NCI-H2196 (cell line): ENCODE measurements at regions not wholly inside any gene's neighbourhood (a gene's known extent, or its start where the extent isn't known, plus 50 kb on each side); places are given as distances from the start of the nearest gene placed in this dataset.
"Not testable (repeated sequence)": the region's sequence is repeated elsewhere in the genome, so short reads cannot be mapped to it uniquely, and the experiment has no call there.

Experiments
- DNase-seq: peaks from one replicate; lab custom pipeline; 2025; ENCODE audit not compliant: unreplicated experiment; lab: John Stamatoyannopoulos, UW

DNA sequence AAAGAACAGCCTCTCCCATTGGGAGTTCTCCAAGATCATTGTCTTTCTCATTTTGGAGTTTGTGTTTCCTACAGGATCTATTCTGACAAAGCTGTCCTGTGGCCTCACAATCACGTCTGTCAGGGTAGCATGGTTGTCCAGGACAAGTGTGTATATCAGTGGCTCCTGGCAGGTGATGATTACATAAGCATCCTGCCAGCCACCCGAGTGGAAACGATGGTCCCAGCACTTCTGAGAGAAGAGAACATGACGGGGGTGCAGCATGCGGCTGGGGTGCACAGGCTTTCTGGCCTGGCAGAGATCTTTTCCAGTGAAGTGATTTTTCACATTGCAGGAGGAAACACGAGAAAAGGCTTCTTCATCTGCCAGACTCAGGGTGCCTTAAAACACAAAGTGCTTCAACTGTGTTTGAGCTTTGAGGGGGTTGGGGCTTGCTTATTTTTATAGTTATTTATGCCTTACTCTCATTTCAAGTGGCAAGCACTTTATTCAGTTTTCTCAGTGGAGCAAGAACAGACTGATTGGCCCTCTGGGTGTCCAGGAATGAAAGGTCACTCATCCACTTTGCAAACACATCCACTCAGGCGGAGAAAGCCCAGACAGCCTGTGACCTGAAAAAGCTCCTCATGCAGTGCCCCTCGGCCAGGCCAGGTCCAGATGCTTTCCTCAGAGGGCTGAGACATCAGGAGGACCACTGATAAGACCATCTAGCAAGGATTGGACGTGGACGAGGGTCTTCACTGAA lies 186.0 kb downstream of the DUSP10 start:
- DNase-seq: no peak

DNA sequence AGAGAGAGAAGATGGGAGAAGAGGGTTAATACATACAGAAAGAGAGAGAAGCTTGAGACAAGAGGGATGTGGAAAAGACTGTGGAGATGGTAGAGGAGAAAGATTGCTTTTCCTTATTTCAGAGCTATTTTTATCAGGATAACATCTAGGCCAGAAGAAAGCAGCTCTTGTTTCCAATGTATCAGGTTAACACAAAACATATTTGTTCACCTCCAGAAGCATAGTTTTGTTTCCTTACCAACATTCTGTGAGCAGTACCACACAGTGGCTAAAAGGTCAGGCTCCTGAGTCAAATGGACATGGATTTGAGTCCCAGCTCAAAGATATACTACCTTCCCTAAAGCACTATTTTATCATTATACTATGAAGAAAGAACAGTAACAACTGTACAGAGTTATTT lies 185.5 kb downstream of the DUSP10 start:
- no peak for DNase-seq

GRCh38 chr1:221557013-221557412 lies 184.9 kb downstream of the DUSP10 start:
- DNase-seq: no peak

DNA sequence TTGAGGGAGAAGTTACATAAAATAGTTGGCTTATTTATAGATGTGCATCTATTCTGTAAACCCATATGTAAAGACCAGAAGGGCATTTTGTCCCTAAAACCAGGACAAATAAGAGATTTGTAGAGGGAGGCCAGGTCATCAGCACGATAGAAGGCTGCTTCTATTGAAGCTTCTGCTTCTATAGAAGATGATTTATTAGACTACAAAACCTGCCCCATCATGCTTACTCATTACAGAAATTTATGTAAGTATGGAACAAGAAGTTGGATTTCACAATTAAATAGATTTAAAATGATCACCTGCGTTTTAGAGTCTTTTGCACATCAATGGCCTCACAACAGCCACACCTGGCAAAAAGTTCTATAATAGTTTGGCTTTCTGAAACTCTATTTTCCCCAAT lies 183.5 kb downstream of the DUSP10 start:
- no peak for DNase-seq

DNA sequence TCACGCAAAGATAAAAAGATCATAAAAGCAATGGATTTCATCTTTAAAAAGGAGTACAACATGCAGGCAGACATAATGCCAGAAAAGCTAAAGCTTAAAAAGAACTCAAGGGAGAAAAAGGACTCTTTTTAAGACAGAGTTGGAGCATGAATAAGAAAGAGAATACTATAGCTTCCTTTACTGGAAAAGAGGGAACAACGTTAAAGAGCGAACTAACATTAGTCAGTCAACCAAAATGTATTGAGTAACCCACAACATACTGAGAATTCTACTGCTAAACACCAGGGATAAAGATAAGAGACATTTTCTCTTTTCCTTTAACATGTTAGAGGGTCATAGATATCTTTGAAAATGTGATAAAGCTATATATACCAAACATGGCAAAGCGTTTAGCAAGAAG lies 182.0 kb downstream of the DUSP10 start:
- no peak for DNase-seq

GRCh38 chr1:221562542-221563475 lies 179.1 kb downstream of the DUSP10 start:
- DNase-seq: no peak

- DNase-seq: no peak
Measured at GRCh38 chr1:221563476-221563921, 178.4 kb downstream of the DUSP10 start.

DNA sequence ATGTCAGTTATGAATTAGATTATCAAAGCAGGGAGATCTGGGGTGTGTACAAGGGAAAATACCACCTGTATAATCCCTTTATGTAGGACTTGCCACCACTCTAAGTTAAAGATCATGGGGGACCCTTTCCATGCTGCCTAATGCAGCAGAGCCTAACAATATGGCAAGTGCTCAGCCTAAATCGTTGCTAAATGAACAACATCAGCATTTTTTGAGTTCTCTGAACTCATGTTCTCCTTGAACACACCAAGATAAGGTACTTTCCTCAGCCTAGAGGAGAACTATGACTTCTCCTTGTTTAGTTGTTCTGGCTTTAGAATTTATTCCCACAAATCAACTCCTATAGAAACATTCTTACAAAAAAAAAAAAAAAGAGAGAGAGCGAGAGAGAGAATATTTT lies 177.0 kb downstream of the DUSP10 start:
- no peak for DNase-seq

GRCh38 chr1:221565711-221566110 lies 176.2 kb downstream of the DUSP10 start:
- no peak for DNase-seq

DNA sequence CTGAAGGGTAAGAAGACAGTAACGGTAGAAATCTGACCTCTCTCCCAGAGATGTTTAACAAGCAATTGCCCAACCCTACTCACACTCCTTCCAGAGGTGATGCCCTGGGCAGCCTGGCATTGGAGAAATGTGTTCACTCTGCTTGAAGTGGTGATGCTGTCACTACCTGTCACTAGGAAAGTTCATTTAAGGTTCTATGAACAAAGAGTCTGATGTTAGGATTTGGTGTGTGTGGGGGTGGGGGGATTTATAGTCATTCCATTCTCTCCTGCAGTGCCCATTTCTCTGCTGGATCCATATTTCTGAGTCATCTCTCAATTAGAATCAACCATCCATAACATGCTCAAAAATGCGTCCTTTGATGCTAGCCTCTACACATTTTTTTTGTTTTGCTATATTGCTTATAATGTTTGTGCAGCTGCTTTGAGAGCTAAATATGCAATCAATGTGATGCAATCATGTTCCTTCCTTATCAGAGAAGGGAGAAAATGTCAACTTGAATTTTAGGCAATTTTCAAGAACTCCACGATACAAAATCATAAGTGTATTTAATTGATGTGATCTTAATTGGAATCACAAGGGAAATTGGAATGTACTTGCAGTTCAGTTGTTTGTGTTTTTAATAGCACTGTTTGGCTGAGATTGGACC lies 173.9 kb downstream of the DUSP10 start:
- DNase-seq: no peak

- DNase-seq: peak; percentile 25
Measured at GRCh38 chr1:221573756-221574155, 168.1 kb downstream of the DUSP10 start.

DNA sequence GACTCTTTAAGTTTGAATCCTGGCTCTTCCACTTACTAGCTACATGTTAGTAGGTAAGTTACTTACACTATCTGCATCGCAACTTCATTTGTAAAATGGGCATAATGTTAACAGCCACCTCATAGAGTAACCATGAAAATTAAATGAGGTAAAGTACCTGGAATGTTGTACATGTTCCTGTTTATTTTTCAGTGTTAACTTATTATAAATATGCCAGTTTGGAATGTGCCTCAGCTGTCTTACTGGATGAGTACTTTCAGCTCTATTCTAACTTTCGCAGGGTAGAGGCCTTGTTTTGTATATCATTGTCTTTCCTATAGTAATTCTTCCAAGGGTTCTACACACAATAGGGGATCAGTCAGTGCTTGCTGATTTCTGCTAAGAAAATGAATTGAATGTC lies 167.4 kb downstream of the DUSP10 start:
- DNase-seq: no peak

DNA sequence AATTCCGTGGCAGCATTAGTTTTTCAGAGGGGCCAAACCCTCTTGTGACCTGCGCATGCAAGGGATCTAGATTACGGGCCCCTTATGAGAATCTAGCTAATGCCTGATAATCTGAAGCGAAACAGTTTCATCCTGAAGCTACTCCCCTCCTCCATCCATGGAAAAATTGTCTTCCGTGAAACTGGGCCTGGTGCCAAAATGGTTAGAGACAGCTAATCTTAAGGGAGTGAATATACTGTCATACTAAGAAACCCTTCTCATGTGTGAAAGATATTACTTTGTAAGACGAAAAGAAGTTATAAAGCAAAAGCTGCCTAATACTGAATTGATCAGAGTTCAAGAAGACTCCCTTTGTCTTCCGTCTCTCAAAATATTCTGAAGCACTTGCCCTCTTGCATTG lies 166.3 kb downstream of the DUSP10 start:
- no peak for DNase-seq

DNA sequence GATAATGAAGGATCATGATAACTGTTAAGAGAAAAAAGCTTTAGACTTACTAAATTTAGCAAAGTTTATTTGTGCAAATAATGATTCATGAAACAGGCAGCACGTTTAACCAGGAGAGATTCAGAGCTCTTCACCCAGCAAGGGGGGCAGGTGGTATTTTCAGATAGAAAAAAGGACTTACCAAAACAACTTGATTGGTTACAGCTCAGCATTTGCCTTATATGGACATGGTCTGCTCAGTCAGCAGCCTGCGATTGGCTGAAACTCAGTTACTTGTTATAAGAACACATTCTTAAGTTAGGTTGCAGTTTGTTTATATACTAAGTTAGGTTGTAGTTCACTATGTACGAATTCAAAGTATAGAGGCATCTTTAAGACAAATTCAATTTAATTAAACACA lies 165.6 kb downstream of the DUSP10 start:
- no peak for DNase-seq

DNA sequence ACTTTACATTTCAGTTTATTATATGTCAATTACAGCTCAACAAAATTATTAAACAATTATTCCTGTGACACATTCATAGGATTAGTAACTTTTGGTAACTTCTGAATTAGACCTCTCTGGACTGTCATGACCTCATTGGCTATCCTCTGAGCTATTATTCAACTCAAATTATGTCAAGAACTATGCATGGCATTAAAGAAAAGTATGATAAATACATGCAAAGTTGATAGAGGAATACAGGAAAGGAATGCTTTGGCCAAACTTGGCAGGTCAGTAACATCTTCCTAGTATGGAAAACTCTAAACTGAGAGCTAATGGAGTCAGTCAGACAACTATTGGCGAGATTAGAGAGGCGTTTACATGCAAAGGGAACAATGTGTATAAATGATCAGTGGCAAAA lies 158.4 kb downstream of the DUSP10 start:
- no peak for DNase-seq

- not testable (repeated sequence) for DNase-seq
Measured at GRCh38 chr1:221587013-221587412, 154.9 kb downstream of the DUSP10 start.

- not testable (repeated sequence) for DNase-seq
Measured at GRCh38 chr1:221591250-221591649, 150.6 kb downstream of the DUSP10 start.

DNA sequence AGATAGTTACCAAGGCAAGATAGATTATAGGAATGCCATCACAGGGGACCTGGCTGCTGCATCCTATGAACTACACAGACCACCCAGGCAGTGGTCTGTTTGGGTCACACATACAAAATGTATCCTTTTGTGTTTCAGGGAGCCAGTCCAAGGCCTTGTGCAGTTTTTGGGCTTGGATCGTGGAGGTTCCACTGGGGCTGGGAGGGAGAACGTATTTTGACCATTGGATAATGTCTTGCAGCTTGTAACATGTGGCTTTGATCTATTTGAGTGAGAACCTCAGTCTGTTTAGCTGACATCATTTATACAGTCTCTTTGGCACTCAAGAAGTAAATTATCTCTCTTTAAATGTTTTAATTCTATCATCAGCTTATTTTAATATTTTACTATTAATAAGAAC lies 147.3 kb downstream of the DUSP10 start:
- DNase-seq: no peak

- DNase-seq: no peak
Measured at GRCh38 chr1:221598122-221598521, 143.8 kb downstream of the DUSP10 start.

- DNase-seq: no peak
Measured at GRCh38 chr1:221601166-221601565, 140.7 kb downstream of the DUSP10 start.

- no peak for DNase-seq
Measured at GRCh38 chr1:221602830-221603229, 139.1 kb downstream of the DUSP10 start.

- not testable (repeated sequence) for DNase-seq
Measured at GRCh38 chr1:221604390-221604789, 137.5 kb downstream of the DUSP10 start.
